NCI-H1417 (cell line): ENCODE measurements at regions not wholly inside any gene's neighbourhood (a gene's known extent, or its start where the extent isn't known, plus 50 kb on each side); places are given as distances from the start of the nearest gene placed in this dataset.
A peak's percentile ranks its signal among the peaks of the same experiment; 100 is the strongest.

Experiments
- DNase-seq, 3 experiments: peaks; one replicate each; lab custom pipeline; 2025; lab: John Stamatoyannopoulos, UW

DNA sequence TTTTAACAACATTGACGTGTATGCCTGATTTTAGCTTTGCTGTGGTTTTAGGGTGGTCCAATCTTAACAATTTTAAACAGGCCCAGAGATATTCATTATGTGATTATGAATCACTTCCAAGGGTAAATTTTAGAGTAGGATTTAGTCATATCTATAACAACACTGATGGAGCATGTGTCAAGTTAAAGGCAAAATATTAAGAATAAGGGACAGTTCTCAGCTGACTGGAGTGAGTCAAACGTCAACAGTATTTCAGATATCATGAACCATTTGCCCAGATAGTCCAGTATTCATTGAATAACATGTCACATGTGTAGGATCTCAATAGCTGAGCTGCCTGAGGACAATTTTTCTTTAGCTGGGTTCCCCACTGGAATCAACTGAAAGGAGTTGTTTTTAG lies 61.3 kb upstream of the VCX2 start:
- no peak for DNase-seq

DNA sequence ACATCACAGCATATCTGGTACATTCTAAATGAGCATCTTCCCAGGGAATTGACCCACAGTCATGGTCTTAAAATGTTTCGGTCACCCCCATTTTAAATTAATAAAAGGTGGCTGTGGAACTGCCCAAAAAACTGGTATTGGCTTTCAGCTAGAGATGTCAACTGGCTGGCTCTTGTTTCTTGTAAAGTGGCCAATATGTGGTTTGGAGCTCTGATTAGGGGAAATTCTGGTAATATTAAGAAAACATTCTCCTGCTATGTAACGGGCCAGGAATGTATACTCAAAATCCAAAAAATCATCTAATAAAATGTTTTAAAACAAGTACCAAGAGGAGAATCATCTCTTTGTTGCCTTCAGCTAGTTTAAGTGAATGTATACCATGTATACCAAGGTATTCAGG lies 62.0 kb upstream of the VCX2 start:
- no peak for DNase-seq

DNA sequence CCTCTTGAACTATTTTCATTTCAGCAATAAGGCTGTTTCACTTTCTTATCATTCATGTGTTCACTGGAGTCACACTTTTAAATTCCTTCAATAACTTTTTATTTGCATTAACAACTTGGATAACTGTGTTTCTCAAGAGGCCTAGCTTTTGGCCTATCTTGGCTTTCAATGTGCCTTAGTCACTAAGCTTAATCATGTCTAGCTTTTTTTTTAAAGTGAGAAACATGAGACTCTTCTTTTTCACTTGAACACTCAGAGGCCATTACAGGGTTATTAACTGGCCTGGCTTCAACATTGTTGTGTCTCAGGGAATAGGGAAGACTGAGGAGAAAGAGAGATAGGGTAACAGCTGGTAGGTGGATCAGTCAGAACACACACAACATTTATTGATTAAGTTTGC lies 64.0 kb upstream of the VCX2 start:
- no peak for DNase-seq

DNA sequence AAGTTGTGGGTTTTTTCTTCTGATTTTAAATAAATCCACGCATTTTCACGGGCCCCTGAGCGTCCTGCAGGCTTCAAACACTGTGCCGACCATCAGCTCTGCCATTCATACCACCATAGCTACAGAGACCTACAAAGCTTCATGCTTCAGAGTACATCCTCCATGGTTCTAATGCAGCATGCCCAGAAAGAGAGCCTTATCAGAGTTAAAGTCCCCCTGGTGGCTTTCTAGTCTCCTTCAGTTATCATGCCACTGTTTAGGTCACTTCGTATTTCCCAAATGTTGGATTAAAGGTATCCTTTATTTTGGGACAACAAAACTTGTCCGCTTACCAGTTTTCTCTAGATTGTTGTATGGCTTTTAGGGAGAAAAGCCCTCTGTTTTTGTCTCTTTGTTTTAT lies 66.7 kb upstream of the VCX2 start:
- peak in 1 of 3 experiments; percentile 36 for DNase-seq

DNA sequence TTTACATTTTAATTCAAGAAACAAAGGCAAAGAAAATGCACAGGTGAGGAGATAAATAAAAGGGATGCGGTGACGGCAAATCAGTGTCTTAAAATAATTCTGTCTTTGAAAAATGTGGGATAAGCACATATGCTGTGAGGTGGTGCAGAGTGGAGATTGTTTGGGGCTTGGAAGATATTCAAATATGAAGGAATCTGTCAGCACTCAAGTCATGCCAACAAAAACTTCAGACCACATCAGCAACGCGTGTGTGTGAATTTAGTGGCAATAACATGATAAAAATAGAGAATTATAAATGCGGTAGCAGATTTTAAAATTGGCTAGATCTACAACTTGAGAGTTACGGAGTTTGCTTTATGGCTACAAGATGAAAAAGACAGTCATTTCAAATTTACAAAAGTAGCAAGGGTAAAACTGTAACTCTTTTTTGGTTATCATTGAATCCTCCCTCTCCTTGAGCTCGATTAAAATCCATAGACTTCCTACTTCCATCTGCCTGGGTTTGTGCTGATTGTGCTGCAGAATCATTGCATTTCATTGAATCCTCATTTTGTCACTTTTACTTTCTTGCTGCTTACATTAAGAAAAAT lies 71.5 kb upstream of the VCX2 start:
- DNase-seq, result no peak

DNA sequence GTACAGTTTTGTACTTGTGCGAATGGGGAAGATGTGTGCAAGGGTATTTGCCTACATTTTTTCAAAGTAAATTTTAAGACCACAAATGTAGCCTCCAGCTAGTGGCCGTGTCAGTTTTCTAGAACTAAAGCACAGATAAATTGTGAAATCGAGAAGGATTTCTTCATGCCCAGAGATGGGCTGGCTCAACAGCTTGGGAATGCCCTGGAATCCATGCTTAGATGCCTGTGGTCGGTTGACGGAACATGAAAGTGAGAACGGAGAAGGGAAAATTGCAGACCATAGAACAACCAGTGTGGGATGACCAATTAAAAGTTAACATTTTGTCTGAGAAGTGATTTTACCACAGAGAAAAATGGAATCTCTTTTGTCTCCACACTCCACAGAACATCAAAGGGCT lies 73.2 kb upstream of the VCX2 start:
- no peak for DNase-seq

DNA sequence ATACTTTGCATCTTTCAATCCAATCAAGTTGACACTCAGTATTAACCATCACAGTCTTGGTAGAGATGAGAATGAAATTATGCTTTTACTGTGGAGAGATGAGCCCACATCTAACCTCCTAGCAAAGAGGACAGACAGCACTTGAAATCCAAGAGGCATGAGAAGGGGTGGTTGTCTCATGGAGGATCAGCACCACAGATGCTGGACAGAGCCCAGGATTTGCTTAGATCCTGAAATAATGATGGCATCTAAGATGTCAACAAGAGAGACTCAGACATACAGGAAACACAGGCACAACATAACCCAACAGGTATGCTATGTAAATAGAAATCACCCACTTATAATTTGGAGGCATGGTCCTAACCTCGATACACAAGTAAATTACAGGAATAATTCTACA lies 74.3 kb upstream of the VCX2 start:
- no peak for DNase-seq

DNA sequence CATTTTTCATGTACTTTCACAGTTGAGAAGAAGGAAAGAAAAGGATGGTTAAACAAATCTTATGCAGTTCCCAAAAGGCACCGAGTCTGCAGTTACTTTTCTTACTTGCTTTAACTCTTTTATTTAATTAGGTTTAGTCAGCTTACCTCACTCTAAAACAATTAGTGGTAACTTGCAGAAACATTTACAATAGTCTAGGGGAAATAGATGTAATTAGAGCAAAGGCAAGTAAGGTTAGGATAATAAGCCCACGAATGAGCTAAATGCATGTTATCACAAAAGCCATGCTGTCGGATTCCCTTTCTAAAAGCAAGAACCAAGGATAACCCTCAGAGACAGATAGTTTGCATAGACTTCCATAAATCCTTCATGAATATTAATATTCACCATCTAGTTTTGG lies 82.0 kb upstream of the VCX2 start:
- no peak for DNase-seq

DNA sequence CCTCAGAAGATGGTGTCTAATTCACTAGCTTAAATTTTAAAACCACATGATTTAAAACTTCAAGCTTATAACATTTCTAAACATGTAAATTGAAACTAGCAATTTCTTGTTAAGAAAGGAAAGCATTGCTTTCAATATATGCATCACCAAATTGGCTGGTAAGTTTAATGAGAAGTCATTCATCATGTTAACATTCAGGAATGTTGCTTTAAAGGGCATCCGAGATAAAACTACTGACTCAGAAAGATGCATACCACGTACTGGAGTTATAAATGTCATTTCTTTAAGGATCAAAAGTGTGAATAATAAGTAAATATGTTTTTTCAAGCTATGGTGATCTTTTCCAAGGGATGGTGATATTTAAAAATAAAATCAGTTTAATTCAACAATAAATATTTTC lies 83.3 kb upstream of the VCX2 start:
- no peak for DNase-seq

DNA sequence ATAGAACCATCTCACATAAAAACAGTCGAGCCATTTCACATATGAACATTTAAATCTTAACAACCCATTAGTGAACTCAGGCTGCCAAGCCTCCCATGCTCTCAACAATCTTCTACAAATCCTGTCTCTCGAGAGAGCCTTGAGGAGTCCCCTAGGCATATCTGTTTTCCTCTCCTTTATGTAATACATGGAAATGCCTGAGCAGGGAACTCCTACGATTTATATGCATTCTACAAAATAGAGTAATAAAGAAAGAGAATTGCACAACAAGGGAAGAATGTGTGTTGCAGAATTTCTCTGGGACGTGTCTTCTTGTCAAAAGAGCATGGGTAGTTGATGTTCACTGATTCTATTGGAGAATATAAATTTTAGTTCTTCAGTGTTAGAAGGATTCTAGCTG lies 101.8 kb upstream of the VCX2 start:
- no peak for DNase-seq

DNA sequence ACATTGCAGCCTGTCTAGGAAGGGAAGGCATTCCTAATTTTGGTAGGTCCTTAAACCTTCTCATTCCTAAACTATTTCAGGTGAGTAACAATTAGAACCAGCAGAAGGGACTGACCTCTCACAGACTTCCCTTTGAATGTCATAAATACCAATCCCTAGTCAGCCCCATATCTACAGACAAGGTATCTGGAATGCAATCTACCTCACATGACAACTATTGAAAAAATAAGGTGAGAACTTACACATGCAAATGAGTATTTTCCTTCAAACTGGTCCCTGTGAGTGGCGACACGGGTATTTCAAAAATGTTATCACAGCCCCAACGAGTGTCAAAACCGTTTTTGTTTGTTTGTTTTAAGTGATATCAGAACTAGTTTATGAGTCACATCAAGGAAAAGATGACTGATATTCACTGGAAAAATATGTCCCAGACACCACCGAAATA lies 102.4 kb upstream of the VCX2 start:
- no peak for DNase-seq

DNA sequence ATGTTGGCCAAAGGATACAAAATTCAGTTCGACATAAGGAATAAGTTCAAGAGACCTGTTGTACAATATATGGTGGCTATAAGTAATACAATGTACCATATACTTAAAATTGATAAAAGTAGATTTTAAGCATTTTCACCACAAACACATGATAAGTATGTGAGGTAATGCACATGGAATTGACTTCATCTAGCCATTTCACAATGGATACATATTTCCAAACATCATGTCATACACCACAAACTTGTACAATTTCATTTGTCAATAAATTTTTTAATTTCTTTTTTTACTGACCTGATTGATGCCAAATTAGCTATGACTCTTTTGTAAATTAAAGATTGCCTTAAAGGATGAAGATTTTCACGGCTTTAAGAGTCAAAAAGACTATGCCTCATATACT lies 103.1 kb upstream of the VCX2 start:
- no peak for DNase-seq

DNA sequence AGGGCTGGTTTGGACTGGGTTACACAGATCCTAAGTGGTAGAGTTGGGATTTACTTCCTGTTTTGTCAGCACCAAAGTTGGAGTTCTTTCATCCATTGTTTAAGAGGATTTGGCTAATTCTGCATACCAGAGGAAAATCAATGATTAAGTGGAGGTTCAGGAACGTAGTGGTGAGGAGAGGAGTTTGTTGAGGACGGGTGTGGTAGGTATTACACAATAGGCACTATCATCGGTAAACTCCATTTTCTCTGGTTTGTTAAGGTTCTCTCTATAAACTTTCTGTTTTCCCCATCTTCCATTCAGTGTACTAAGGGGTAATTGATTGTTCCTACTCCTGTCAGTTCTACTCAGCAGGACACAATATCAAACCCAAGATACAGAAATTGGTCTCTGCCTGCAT lies 107.5 kb upstream of the VCX2 start:
- DNase-seq, result no peak

DNA sequence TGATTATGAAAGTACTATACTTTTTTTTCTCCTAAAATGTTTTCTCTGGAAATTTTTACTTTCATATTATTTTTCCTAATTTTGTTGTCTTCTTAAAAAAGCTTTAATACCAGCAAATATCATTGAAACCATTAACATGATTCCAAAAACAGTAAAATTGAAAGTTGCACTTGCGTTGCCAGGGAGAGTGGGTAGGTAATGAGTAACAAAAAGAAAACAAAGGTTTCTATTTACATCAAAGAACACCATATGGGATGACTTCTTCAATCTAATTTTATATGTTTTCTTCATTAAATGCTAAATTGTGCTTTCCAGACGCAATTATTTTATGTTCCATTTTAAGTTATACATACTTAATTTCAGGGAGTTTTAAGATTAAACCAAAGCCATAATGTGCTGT lies 108.3 kb upstream of the VCX2 start:
- DNase-seq, result no peak

DNA sequence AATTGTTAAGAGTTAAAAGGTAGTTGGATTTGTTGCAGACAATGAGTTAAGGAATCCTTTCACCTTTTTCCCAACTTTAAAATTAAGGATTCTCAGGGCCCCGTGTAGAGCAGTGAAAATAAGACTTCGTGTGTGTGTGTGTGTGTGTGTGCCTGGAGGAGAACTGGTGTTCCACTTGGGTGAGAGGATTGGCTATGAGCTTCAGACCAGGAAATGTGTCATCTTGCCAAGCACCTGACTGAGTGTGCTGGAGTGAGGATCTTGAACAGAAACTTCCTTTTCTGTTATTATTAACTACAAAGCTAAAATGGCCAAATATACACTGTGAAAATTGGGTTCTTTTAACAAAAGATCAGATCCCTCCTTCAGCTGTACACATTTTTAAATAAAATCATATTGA lies 113.1 kb upstream of the VCX2 start:
- DNase-seq, result no peak

DNA sequence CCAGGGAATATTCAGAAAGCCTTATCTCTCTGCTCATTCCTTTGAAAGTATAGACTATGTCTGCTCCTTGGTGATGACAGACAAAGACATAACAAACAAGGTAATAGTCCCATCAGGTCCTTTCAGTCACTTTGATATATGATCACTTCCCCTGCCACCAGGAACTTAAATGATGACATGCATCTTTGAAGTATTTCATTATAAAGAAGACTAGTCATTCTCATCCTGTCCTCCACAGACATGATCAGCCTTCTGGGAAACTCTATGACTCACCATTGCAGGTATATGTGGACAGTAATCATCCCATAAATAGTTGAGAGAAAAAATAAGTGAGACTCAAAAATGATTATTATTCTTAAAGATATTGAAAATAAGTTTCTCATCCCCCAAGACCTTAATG lies 117.5 kb upstream of the VCX2 start:
- no peak for DNase-seq

DNA sequence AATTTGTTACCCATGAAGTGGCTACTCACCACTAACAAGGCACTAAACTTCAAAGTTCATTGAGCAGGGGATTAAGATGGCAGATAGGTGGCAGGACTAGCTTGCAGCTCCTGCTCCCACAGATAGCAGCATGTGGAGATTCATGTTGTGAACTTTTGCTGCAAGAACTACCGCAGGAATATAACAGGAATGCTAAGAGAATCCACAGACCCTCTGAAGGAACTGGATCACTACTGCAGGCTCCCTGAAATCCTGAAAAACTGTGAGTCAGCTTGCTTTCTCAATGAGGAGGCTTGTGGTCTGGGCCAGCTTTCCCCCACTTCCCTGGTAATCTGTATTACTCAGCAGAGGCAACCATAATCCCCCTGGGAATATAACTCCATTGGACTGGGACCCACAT lies 118.5 kb upstream of the VCX2 start:
- DNase-seq, result no peak

DNA sequence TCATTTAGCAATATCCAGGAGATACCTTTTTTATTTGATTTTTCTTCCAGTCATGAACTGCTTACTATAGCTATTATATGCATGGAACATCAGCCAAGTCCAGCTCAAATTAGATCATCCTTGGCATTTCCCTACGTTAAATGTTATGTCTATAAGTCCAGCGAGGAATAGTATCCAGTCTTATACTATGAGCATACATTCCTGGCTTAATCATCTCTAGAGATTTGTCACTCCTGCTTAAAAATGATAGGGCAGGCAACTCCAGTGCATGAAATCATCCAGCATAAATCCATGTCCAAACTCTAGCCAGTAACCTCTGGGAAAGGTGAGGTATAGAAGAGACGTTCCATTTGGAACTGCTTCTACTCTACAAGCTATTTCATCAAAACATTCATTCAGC lies 126.7 kb upstream of the VCX2 start:
- DNase-seq, result no peak

DNA sequence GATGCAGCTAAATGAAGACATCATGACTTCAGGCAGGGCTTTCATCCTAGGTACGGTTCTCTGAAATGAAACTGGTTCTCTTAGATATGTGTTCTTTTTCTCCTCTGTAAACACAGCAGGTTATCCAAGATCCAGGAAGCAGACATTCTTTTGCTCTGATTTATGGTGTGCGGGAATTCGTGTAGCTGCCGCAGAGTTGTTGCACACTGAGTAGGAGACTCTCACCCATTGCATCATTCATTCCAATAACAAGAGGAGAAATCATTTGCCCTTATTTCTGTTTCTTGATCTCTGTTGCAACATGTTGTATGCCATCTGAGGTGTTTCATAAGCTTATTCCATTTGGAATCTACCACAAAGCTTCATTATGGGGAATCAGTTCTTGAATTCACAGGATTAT lies 133.6 kb upstream of the VCX2 start:
- no peak for DNase-seq

DNA sequence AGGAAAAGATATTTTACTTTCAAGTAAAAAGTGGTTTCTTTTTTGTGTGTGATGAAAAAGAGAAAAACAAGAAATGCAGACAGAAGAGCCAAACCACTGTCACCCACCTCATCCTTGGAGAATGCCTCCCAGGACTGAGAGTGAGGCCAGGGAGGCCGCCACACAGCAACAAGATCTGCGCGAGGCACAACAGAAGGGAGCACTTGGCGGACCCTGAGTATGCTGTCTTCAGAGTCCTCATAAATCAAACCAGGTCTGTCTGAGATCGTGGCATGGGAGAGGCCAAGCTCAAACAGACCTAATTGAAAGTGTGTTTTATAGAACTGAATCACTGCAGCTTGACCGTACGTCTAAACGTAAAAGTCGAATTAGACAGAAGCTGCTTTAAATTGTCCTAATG lies 134.3 kb upstream of the VCX2 start:
- DNase-seq, result no peak

DNA sequence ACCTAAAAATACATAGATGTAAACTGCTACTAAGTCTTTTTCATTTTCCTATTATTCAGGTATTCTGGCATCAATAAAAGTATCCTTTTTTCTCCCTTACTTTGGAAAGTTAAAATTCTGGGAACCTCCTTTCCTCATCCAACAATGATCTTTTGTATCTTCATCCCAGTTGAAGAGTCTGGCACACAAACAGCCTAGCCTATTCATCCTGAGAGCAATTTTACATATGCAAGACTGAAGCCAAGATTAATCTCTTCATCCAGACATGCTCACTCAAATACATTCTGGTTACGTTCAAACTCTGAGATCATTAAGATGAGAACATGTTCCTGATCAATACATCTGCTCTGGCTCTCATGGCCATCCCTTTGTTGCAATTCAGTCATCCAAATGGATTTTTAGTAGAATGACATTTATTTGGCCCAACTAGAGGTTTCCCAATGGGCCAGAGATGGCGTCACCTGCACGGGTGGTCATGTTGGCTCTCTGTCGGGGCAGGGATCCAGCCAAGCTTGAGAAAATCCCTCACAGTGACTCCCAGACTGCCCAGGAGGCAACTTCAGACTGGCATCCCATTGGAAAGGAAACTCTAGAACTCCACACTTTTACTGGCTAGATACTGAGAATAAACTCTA lies 135.3 kb upstream of the VCX2 start:
- no peak for DNase-seq

DNA sequence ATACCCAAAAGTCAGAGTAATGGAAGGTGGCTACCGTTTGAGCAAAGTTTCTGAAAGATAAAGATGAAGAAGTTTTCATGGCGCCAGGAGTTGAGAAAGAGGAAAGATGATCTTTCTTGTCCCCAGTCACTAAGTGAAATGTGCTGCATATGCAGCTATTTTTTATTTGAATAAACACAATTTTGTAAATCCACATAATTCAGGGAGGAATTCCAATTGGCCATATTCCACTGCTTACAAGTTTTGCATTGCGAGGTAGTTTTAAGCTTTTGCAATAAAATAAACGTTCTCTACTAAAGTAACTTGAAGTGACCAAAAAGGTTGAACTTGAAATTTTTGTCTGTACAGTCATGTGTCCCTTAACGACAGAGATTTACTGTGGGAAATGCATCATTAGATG lies 139.3 kb upstream of the VCX2 start:
- no peak for DNase-seq

DNA sequence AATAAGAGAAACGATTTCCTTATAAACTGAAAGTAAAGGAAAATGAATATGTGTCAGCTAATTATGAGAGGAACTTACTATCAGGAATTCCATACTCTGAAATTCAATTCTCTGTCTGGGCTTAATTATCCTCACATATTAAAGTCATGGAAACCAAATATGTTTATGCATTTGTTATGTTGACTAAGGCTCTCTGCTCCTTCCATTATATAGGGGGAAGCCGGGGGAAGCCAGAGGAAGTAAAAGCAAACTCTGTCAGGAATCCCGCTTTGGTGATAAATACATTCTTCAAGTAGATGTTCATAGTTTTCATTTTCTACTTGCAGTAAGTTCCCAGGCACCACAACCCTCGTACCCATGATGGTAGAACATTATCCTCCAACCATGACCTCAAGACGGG lies 142.8 kb upstream of the VCX2 start:
- peak in 1 of 3 experiments; percentile 40 for DNase-seq

DNA sequence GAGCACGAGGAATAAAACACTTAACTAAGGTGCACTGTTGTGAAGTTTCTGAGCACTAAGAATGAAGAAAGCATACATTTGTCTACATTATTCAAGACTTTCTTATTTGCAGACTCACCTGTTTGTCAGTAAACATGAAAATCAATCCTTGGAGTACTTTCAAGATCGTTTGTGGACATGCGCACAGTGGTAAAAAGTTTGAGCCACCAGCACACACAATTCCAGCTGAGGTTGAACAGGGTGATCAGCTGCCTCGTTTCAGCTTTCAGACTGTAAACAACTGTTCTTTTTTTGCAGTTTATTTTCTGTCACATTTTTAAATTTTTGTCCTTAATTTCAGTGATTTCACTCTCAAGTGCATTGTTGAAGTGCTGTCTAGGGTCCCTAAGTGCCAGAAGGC lies 143.8 kb upstream of the VCX2 start:
- DNase-seq, result no peak
